ENCODE measurements at regions not wholly inside any gene's neighbourhood (a gene's known extent, or its start where the extent isn't known, plus 50 kb on each side); places are given as distances from the start of the nearest gene placed in this dataset.

- H3K9me3 ChIP-seq (ENCODE audit: control insufficient read depth, low read depth, low read length), result no peaks in the 10 kb centered on the region
- H3K79me2 ChIP-seq (ENCODE audit: control insufficient read depth, insufficient read depth, low read length), result no peaks in the 10 kb centered on the region
- H3K9me1 ChIP-seq (ENCODE audit: control insufficient read depth, extremely low read depth, insufficient read depth, low read length), result no peaks in the 10 kb centered on the region
- TF ChIP-seq EZH2 (IDR thresholded peaks at IDR 0.05; ENCODE audit: low read length), result no peak
- no peak for TF ChIP-seq CTCF (optimal IDR thresholded peaks at IDR 0.05 in 1 of 3, IDR thresholded peaks at IDR 0.05 in 1 of 3, conservative IDR thresholded peaks at IDR 0.05 in 1 of 3; ENCODE audit: extremely low read depth in 1 of 3, insufficient read depth in 2 of 3, low read length in 3 of 3)
- H3K36me3 ChIP-seq (ENCODE audit: control insufficient read depth in 2 of 2, extremely low read depth in 1 of 2, insufficient read depth in 2 of 2, low read length in 2 of 2), result no peaks in the 10 kb centered on the region
- H4K20me1 ChIP-seq (ENCODE audit: control insufficient read depth, extremely low read depth, insufficient read depth, low read length), result no peaks in the 10 kb centered on the region
- H3K27me3 ChIP-seq (ENCODE audit: control insufficient read depth, extremely low read depth, insufficient read depth, low read length), result no peaks in the 10 kb centered on the region
- peak overlapping the region; percentile 51 for H3K27ac ChIP-seq (ENCODE audit: control insufficient read depth, insufficient read depth, low read length)
- H3K4me3 ChIP-seq (ENCODE audit: control insufficient read depth in 2 of 3, extremely low read depth in 1 of 3, insufficient read depth in 2 of 3, low read depth in 1 of 3, low read length in 3 of 3), result peak overlapping the region in 1 of 3 experiments; percentile 11
- FAIRE-seq (peak; percentile 92), DNase-seq (ENCODE audit: low read depth, low spot score) (peak; percentile 56)
- dilution Hi-C loops (cut with MboI; ENCODE audit: extremely low pct_ligation_motif_present, low sequenced_read_pairs), result no loop called here
- peaks cover 39% of the 10 kb centered on the region for H3K4me1 ChIP-seq (ENCODE audit: control insufficient read depth, extremely low read depth, insufficient read depth, low read length)
- peak overlapping the region; percentile 56 for H3K4me2 ChIP-seq (ENCODE audit: control insufficient read depth, extremely low read depth, insufficient read depth, low read depth, low read length)
- H2AFZ ChIP-seq (ENCODE audit: control insufficient read depth, low read length), result no peak overlapping the region
- no peak overlapping the region for H3K9ac ChIP-seq (ENCODE audit: control insufficient read depth, extremely low read depth, insufficient read depth, low read length)
Measured at GRCh38 chr7:45239486-45239885, 81.9 kb downstream of the RAMP3 start.

DNA sequence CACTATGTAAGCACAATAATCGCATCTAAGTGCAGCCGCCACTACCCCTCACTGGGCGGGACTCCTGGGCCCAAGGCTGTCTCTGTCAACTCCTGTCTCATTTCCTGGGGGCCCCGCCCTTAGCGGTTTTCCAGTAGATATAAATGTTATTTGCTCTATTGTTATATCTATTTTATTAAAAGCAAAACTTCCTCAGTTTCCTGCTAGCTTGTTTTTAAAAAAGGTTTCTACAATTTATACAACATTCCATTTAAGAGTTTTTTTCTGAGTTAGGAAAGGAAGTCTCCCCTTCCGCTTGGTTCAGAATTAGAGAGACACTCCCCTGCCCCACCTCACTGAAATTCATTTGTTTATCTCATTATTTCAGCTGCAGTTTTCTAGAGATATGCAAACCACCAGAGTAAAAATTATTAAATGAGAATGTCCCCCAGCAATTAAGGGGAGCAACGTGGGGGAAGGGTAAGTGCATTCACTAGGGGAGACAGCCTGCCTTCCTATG, 82.7 kb downstream of the RAMP3 start:
- no peaks in the 10 kb centered on the region for H3K36me3 ChIP-seq (ENCODE audit: control insufficient read depth in 2 of 2, extremely low read depth in 1 of 2, insufficient read depth in 2 of 2, low read length in 2 of 2)
- H4K20me1 ChIP-seq (ENCODE audit: control insufficient read depth, extremely low read depth, insufficient read depth, low read length), result no peaks in the 10 kb centered on the region
- no peaks in the 10 kb centered on the region for H3K27me3 ChIP-seq (ENCODE audit: control insufficient read depth, extremely low read depth, insufficient read depth, low read length)
- no peaks in the 10 kb centered on the region for H3K9me3 ChIP-seq (ENCODE audit: control insufficient read depth, low read depth, low read length)
- no peak for FAIRE-seq
- H3K9me1 ChIP-seq (ENCODE audit: control insufficient read depth, extremely low read depth, insufficient read depth, low read length), result no peaks in the 10 kb centered on the region
- dilution Hi-C loops (cut with MboI; ENCODE audit: extremely low pct_ligation_motif_present, low sequenced_read_pairs), result no loop called here
- H2AFZ ChIP-seq (ENCODE audit: control insufficient read depth, low read length), result no peak overlapping the region
- no peak overlapping the region for H3K9ac ChIP-seq (ENCODE audit: control insufficient read depth, extremely low read depth, insufficient read depth, low read length)
- peak; percentile 19 for DNase-seq (ENCODE audit: low read depth, low spot score)
- H3K27ac ChIP-seq (ENCODE audit: control insufficient read depth, insufficient read depth, low read length), result no peak overlapping the region
- no peak for TF ChIP-seq EZH2 (IDR thresholded peaks at IDR 0.05; ENCODE audit: low read length)
- TF ChIP-seq CTCF (optimal IDR thresholded peaks at IDR 0.05 in 1 of 3, IDR thresholded peaks at IDR 0.05 in 1 of 3, conservative IDR thresholded peaks at IDR 0.05 in 1 of 3; ENCODE audit: extremely low read depth in 1 of 3, insufficient read depth in 2 of 3, low read length in 3 of 3), result no peak
- H3K79me2 ChIP-seq (ENCODE audit: control insufficient read depth, insufficient read depth, low read length), result no peaks in the 10 kb centered on the region
- H3K4me2 ChIP-seq (ENCODE audit: control insufficient read depth, extremely low read depth, insufficient read depth, low read depth, low read length), result peak overlapping the region; percentile 56
- H3K4me3 ChIP-seq (ENCODE audit: control insufficient read depth in 2 of 3, extremely low read depth in 1 of 3, insufficient read depth in 2 of 3, low read depth in 1 of 3, low read length in 3 of 3), result no peak overlapping the region
- H3K4me1 ChIP-seq (ENCODE audit: control insufficient read depth, extremely low read depth, insufficient read depth, low read length), result peaks cover 39% of the 10 kb centered on the region

All from keratinocyte (primary cell).